IPS-NIHi7 (cell line): ENCODE measurements at regions not wholly inside any gene's neighbourhood (a gene's known extent, or its start where the extent isn't known, plus 50 kb on each side); places are given as distances from the start of the nearest gene placed in this dataset.
"Not testable (repeated sequence)": the region's sequence is repeated elsewhere in the genome, so short reads cannot be mapped to it uniquely, and the experiment has no call there.

Experiments used
- DNase-seq: peaks from one replicate; pipeline ENCODE4 v3.0.0; 2012; ENCODE audit warnings: mixed read lengths; ENCODE audit errors: extremely low spot score

- DNase-seq: no peak
Measured at GRCh38 chr9:99478469-99479027, 256.5 kb downstream of the SEC61B start.

- no peak for DNase-seq
Measured at GRCh38 chr9:99479929-99480328, 257.8 kb downstream of the SEC61B start.

- DNase-seq: no peak
Measured at GRCh38 chr9:99485459-99485858, 263.4 kb downstream of the SEC61B start.

- no peak for DNase-seq
Measured at GRCh38 chr9:99486684-99487083, 264.6 kb downstream of the SEC61B start.

GRCh38 chr9:99488131-99489059, 266.3 kb downstream of the SEC61B start:
- DNase-seq: no peak

GRCh38 chr9:99489060-99489413, 267.0 kb downstream of the SEC61B start:
- DNase-seq: no peak

GRCh38 chr9:99490729-99491128, 268.6 kb downstream of the SEC61B start:
- DNase-seq: no peak

- DNase-seq: no peak
Measured at GRCh38 chr9:99491408-99492158, 269.5 kb downstream of the SEC61B start.

GRCh38 chr9:99497641-99498040, 275.6 kb downstream of the SEC61B start:
- no peak for DNase-seq

- DNase-seq: not testable (repeated sequence)
Measured at GRCh38 chr9:99498979-99499378, 276.9 kb downstream of the SEC61B start.

GRCh38 chr9:99505936-99506335, 283.9 kb downstream of the SEC61B start:
- DNase-seq: no peak

GRCh38 chr9:99506747-99507348, 284.8 kb downstream of the SEC61B start:
- DNase-seq: no peak

GRCh38 chr9:99509065-99509745, 287.1 kb downstream of the SEC61B start:
- DNase-seq: no peak

GRCh38 chr9:99509900-99510535, 287.9 kb downstream of the SEC61B start:
- no peak for DNase-seq

GRCh38 chr9:99511723-99512122, 289.6 kb downstream of the SEC61B start:
- DNase-seq: peak; percentile 56

- DNase-seq: no peak
Measured at GRCh38 chr9:99513441-99514112, 291.5 kb downstream of the SEC61B start.

GRCh38 chr9:99515093-99515492, 293.0 kb downstream of the SEC61B start:
- DNase-seq: no peak

- DNase-seq: no peak
Measured at GRCh38 chr9:99515895-99516656, 294.0 kb downstream of the SEC61B start.

GRCh38 chr9:99516657-99517049, 294.6 kb downstream of the SEC61B start:
- no peak for DNase-seq

GRCh38 chr9:99523838-99524237, 297.8 kb upstream of the NR4A3 start:
- no peak for DNase-seq
